ENCODE measurements at regions not wholly inside any gene's neighbourhood (a gene's known extent, or its start where the extent isn't known, plus 50 kb on each side); places are given as distances from the start of the nearest gene placed in this dataset.
A peak's percentile ranks its signal among the peaks of the same experiment; 100 is the strongest.

DNA sequence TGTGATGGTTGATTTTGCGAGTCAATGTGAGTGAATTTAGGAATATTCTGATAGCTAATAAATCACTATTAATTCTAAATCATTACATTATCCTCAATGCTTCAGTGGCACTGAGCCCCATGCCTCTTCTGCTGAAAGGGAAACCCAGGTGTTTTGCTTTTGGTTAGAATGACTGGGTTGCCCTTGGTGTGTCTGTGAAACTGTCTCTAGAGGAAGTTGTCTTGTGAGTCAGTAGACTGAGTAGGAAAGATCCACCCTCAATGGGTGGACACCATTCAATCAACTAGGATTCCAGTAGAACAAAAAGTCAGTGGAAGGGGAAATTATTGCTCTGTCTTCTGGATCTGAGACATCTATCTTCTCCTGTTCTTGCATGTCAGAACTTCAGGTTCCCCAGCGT lies 472.4 kb downstream of the ANKRD7 start:
- no peak for DNase-seq (ENCODE audit: low read depth)

DNA sequence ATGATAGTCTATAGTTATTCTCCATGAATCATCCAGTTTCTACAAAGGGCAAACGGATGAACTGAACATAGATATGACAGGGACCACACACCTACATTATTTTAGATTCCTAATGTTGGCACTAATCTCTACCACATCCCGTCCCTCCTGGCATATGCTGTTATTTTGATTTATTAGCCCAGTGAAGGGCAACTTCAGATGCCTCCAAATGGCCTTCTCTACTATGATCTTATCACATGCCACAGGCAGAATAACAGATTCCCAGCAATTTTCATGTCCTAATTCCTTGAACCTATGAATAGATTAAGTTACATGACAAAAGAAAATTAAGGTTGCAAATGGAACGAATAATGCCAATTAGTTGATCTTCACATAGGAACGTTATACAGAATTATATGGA lies 474.7 kb downstream of the ANKRD7 start:
- DNase-seq (ENCODE audit: low read depth): no peak

DNA sequence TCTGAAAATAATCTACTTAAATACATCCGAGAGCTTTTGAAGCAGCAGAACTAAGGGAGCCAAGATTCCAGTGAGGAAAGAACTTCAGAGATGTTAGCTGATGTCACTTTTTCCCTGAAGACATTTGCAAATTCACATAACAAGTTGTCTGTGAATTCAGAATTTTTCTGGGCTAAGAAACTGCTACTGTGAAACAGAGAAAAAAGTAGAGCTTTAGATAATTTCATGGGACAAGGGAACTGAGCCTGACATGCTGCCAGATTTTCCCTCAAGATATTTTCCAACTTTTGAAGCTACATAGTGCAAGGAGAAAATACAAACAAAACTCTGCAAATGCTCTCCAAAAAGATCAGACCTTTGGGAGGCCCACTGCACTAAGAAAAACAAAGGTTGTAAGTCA lies 484.2 kb downstream of the ANKRD7 start:
- DNase-seq (ENCODE audit: low read depth): no peak

DNA sequence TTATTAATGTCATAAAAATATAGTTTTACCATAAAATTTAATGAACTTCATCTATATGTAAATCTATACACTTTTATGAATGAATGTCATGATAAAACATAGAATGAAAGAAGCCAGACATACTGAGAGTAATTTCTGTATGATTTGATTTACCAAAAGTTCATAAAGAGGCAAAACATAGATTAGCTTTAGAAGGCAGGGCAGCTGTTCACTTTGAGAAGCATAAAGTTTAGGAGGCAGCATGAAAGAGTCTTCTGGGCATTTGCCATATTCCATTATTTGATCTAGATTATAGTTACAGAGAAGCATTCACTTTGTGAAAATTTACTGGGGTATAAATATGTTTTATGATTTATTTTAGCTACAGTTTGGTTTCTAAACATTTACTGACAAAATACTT lies 487.2 kb downstream of the ANKRD7 start:
- DNase-seq (ENCODE audit: low read depth): no peak

DNA sequence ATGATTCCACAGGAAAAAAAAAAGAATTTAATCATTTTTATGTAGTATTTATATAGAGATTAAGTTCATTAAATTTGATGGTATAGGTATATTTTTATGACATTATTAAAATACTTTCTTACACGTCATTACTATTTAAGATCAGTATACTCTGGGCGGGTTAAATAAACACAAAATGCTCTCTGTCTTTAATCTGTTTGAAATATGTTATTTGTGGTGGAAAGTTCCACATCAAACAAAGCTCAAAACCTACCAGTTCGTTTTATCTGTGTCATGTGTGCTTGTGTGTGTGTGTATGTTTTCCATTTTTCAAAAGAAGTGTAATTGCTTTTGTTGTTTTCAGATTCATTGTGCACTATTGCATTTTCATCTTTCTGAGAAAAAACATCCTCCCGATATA lies 488.5 kb downstream of the ANKRD7 start:
- DNase-seq (ENCODE audit: low read depth): no peak

DNA sequence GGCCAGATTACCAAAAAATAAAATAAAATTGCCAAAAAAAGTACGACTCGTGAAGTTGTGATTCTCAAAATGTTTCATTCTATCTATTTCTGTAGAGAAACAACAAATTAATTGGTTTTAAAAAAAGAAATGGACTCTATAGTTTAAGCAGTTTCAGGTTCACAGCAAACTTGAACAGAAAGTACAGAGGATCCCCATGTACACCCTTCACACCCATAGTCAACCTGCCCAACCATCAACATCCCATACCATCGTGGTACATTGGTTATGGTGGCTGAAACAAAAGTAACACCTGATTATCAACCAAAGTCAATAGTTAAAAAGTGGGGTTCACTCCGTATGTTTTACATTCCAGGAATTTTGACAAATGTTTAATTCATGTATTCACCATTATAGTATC lies 496.1 kb downstream of the ANKRD7 start:
- no peak for DNase-seq (ENCODE audit: low read depth)

DNA sequence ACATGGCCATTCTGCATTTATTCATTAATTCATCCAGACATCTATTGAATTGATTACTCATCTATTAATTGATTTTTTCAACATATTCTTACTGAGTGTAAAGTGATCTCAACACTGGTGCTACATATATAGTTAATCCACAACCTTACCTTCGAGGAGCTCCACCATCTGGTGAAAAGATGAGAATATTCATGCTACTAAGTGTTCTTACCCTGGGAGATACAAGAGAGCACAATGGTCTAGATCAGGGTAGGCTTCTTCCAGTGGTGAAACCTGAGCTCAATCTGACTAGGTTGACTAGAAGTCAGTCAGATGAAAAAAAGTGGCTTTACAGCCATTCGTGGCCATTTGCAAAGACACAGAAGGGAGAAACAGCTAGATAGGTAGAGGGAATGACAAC lies 507.4 kb downstream of the ANKRD7 start:
- DNase-seq (ENCODE audit: low read depth): no peak

DNA sequence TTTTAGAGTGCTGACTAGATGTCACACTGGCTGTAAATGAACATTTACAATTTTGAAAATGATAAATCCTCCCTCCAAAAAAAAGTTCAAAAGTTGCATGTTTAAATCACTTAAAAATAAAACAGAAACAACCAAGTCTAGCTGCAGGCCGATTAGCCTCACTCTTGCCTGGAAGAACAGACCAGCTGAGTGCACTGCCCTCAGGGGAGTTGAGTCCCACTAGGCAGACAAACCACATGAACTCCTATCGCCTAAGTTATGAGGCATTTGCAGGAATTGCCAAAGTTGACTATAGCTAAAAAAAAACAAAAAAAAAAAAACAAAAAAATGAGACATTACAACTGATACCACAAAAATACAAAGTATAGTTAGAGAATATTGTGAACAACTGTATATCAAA lies 510.0 kb downstream of the ANKRD7 start:
- DNase-seq (ENCODE audit: low read depth): no peak

DNA sequence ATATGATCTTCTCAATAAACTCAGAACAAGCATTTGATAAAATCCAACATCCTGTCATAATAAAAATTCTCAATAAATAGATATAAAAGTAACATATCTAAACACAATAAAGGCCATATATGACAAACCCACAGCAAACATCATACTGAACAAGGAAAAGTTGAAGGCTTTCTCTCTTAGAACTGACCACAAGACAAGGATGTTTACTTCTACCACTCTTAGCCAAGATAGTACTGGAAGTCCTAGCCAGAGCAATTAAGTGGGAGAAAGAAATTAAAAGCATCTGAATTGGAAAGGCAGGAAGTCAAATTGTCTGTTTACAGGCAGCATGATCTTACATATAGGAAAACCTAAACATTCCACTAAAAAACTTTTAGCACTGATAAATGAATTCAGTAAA lies 510.9 kb downstream of the ANKRD7 start:
- DNase-seq (ENCODE audit: low read depth): no peak

DNA sequence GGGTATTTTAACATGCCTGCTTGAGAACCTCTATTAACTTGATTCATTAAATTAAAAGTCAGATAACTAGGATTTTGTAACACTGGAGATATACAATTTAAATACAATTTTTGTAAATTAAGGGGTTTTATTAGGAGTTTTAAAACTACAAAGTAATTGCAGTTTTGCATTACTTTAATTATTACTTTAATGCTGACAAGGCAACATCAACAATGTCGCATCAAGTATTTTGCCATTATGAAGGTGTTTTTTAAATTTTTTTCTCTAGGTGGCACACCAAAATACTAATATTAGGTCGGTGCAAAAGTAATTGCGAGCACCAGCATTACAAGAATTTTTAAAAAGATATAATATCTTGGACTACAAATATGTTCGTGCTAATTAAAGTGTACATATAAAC lies 513.4 kb downstream of the ANKRD7 start:
- DNase-seq (ENCODE audit: low read depth): no peak

DNA sequence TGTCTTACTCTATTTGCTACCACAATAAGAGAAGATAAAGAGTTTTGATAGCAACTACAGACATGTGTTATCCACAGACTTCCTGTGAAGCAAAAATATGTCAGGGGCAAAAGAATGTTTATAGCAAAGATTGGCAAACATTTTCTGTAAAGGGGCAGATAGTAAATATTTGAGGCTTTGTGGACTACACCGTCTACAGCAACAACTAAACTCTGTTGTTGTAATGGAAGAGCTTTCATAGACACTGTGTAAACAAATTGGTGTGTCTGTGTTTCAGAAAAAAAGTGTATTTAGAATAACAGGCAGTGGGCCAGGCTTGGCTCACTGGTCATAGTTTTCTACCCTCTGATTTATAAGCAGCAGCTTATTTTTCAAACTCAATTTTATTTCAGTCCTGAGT lies 521.4 kb downstream of the ANKRD7 start:
- no peak for DNase-seq (ENCODE audit: low read depth)

DNA sequence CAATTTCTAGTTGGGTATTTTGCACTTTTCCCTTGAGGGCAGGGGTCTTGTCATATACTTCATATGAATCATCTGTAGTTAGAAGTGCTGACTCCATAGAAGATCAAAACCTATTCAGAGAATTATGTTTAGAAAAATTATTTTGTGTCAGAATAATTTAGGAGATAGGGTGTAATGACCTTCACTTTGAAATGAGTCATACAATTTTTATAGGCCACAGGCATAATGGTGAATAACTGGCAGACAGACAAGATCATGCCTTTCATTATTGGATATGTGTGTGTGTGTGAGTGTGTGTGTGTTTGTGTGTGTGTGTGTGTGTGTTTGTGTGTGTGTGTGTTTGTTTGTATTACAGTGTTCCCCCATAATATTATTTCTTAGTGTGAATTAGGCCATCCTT lies 523.0 kb downstream of the ANKRD7 start:
- no peak for DNase-seq (ENCODE audit: low read depth)

DNA sequence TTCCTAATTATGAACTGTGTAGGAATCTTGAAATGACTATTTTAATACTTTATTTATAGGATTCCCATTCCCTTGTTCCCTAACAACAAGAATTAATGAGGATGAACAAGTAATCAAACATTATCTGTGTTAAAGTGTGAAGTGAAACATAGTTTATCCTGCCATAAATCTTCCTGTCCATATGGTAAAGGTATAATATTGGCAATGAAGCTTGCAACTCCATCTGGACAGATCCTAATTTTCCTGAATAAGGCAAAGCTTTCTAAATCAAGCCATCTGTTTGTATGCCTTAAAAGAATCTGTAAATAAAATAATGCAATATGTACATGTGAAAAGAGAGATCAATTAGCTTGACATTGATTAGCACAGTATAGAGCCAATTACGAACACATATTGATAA lies 529.0 kb downstream of the ANKRD7 start:
- no peak for DNase-seq (ENCODE audit: low read depth)

DNA sequence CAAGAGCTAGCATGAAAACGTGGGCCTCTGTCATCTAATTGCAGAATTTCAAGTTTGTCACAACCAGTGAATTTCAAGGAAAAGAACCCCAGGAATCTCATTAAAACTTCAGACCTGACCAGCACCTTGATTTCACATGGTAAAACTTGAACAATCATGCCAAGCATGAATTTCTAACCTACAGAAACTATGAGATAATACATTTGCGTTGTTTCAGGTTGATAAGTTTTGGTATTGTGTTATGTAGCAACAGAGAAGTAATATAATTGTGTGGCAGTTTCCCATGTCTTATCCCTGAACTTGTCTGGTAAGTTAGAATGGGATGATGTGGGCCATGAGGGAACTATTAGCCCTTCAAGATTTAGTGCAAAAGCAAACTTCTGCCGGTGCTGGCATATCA lies 530.1 kb downstream of the ANKRD7 start:
- DNase-seq (ENCODE audit: low read depth): no peak

DNA sequence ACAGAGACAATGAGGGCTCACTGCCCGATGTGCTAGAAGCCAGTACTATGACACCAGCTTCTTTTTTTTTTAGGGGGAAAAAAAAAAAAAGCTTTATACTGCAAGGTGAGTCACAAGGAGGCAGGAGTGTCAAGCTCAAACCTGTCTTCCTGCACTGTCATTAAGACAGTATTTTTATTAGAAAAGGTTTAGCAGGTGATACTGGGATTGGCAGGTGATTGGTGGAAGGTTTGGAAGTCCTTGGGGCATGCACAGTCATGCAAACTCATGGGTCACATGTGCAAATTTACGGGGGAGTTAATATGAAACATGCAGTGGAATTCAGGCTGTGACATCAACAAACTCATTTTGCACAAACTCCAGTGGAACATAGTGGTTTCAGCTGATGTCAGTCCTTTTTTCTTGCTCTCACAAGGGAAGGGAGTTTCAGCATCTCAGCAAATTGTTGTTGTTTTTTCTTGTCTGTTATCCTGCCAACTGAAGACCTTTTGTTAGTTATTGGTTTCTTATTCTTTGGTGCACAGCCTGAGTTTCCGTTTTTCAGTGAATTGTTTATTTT lies 530.6 kb downstream of the ANKRD7 start:
- no peak for DNase-seq (ENCODE audit: low read depth)

DNA sequence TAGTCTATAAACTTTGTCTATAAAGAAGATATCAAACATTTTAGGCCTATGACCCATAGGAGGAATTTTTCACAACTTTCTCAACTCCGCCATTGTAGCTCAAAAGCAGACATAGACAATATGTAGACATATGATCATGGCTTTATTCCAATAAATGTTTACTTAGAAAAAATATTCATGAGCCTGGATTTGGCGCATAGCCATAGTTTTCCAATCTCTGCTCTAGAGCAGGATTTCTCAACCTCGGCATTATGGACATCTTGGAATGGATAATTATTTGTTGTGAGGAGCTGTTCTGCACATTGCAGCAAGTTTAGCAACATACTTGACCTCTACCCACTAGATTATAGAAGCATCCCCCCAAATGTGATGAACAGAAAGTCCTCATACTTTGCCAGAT lies 532.6 kb downstream of the ANKRD7 start:
- no peak for DNase-seq (ENCODE audit: low read depth)

DNA sequence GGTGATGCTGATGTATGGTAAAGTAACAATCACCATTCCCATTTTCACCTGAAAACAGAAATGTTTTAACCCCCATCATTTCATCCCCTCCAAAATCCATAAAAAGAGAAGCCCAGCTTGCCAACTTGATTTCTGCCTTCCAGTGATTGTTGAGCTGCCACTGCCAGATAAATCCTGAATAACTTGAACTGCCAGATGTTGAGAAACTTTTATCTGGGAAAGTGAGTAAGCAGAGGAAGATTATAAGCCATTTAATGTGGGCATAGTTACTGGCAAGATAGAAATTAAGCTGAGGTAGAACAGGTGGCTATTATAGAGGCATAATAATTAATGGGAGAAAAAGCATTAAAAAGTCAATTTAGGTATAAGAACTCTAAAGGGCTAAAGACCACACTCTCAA lies 534.1 kb downstream of the ANKRD7 start:
- DNase-seq (ENCODE audit: low read depth): no peak

DNA sequence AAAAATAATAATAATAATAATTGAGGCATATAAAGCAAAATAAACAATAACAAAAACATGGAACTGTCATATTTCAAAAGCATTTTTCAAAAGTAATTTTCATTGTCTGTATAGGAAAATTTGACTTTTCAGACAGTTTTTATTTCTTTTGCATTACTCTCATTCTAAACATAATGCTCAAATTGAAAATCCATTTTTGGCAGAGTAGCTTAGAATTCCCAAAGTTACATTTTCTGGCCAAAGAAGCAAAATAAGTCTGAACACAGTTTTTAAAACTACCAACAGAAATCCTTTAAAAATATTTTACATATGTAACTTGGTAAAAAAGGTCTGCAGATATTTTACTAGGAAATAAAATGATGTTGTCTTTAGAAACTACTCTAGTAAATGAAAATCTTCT lies 535.4 kb downstream of the ANKRD7 start:
- no peak for DNase-seq (ENCODE audit: low read depth)

DNA sequence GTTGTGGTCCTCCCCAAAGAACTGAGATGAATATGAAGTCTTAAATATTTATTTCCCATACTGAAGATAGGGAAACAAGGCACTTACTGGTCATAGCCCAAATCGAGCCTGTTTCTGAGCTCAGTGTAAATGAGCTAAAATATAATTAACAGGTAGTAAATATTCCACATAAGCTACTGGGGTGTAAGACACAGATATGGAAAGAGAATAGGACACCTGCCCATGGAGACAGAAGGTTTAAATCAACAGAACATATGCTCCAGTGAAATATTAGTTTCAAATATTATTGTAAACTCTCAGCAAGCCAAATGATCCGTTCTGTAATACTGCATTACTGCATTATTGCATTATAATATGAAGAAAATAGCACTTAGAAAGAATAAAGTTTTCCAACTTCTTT lies 537.9 kb downstream of the ANKRD7 start:
- no peak for DNase-seq (ENCODE audit: low read depth)

DNA sequence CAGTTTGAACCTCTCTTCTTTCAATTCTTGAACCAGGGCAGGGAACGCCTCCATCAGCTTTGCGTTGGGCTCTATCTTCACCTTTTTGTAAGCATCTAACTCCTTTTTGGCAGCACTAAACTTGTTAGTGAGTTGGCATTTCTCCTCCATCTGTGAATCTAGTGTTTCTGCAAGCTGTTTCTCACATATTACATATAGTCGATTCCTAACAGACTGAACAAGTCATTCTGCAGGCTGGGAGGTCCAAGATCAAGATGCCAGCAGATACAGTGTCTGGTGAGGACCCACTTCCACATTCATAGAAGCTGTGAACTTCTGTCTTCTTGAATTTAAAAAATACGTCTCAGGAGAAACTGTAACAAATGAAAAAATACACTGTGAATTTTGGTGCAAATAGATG lies 539.7 kb downstream of the ANKRD7 start:
- DNase-seq (ENCODE audit: low read depth): no peak

DNA sequence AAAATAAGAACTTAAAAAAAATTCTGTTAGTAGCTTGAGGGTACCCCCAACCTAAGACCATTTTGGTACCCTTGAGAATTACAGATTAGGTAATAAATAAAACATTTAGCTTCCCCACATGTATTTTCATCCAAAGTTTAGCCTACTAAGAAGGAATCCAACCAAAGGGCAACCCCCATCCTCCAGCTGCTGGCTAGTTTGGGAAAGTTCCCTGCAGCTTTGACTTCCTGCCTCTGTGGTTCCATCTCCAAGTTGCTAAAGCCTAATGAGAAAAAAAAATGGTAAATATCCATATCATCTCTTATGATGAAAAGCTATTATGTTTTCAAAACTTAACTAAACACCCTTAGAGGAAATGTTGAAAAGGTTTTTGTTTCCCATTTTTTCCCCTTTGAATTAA lies 547.2 kb downstream of the ANKRD7 start:
- no peak for DNase-seq (ENCODE audit: low read depth)

DNA sequence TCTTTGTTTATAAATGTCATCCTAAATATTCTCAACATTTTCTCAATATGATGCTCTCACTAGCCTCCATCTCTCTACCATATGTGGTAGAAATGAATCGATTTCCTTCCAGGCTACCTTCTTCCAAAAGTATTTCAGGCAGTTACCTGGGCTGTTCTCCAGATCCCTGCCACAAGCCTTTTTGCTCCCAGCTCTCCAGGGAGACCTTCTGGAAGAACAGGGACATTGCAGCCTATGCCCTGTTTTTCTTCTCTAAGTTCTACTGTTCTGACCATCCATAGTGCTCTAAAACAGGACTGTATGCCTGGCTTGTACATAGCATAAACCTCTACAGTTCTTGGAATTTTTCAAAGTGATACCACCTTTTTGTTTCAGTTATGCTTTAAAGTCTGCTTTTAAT lies 552.8 kb downstream of the ANKRD7 start:
- no peak for DNase-seq (ENCODE audit: low read depth)

DNA sequence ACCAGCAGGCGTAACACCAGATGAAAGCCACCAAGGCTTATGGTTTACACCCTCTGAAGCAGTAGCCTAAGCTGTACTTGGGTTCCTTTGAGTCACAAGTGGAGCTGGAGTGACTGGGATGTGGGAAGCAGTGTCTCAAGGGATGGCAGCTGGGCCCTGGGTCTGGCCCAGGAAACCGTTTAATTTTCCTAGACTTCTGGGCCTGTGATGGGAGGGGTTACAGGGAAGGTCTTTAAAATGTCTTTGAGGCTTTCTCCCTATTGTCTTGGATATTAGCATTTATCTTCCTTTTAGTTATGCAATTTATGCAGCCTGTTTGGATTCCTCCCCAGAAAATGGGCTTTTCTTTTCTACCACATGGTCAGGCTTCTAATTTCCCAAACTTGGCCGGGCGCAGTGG lies 568.2 kb downstream of the ANKRD7 start:
- DNase-seq (ENCODE audit: low read depth): no peak

DNA sequence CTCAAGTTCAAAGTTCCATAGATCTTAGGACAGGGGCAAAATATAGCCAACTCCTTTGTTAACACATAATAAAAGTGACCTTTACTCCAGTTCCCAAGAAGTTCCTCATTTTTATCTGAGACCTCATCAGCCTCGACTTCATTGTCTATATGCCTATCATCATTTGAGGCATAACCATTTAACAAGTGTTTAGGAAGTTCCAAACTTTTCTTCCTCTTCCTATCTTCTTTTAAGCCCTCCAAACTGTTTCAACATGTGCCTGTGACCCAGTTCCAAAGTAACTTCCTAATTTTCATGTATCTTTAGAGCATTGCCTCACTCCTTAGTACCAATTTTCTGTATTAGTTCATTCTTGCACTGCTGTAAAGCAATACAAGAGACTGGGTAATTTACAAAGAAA lies 569.1 kb downstream of the ANKRD7 start:
- no peak for DNase-seq (ENCODE audit: low read depth)

DNA sequence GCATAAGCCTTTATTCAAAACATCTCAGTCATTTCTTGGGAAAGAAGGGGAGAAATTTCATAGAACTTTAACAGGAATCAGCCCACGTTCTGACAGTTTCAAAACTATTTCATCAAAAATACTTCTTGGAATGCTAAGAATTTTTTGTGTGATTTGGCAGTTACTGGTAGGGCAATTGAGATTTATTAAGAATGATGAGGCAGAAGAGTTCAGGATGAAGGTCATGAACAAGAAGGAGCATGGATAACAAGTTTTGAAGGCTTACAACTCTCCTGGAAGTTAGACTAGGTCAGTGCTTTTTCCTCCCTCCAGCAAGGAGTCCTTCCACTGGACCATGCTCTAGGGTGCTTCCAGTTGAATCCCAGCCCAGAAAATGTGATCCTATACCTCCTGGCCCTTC lies 569.9 kb downstream of the ANKRD7 start:
- DNase-seq (ENCODE audit: low read depth): peak; percentile 14

Measured in HS-5 (cell line).